ENCODE measurements at regions not wholly inside any gene's neighbourhood (a gene's known extent, or its start where the extent isn't known, plus 50 kb on each side); places are given as distances from the start of the nearest gene placed in this dataset.

DNA sequence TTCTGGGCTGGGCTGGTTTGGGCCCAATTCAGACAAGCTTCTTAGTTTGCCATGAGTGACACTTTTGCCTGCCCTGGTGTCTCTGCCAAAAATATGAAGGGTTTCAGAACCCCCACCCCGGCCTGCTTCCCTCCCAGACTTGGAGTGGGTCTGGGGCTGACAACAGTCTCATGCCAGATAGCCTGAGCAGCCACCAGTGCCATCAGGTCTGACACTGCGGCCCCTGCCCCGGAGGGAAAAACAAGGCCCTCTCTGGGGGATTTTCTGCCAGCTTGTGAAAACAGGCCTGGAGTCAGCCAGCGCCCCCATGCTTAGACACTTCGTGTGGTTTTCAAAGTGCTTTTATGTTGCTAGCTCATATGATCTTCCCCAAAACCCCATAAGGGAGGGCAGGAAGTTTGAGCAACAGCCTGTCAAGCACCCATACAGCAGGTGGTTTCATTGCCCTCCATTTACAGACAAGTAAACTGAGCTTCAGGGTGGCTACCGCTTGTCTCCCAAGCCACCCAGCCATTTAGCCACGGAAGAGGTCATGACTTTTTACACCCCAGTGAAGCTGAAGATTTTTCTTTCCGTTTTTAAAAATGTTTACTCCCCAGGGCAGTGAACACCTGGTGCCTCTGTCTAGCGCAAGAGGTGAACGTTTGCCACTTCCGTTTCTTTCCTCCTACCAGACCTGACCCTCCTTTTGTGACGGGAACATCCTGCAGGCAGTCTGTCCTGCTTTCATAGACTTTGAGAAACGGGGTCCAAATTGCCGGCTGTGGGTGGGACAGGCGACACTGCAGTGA, 300.6 kb downstream of the SEC14L1 start:
- Histone ChIP-seq H3K4me1 (ENCODE audit: control insufficient read depth, insufficient read depth, low read length) (peaks cover 31% of the 10 kb centered on the region), H3K27ac (ENCODE audit: low read depth, low read length) (no peak overlapping the region), H3K27me3 (ENCODE audit: control insufficient read depth, insufficient read depth, low read length) (no peaks in the 10 kb centered on the region), H3K4me3 (ENCODE audit: low read depth, low read length) (no peak overlapping the region), H3K9ac (ENCODE audit: low read length) (no peak overlapping the region), H3K9me3 (ENCODE audit: control insufficient read depth, insufficient read depth, low read depth, low read length) (no peaks in the 10 kb centered on the region), H3K36me3 (ENCODE audit: control insufficient read depth, insufficient read depth, low read length) (no peaks in the 10 kb centered on the region)

DNA sequence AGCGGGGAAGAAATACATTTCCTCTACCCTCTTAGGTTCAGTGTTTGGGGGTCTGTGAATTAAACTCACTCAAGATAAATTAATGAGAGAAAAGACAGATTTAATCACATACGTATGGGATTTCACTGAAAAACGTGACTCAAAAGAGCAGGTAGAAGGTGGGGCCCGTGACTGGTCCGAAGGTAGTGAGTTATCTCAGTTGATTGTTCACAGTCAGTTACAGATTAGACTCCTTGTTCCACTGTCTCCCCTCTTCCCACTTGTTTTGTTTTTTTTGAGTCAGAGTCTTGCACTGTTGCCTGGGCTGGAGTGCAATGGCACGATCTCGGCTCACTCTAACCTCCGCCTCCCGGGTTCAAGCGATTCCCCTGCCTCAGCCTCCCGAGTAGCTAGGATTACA, 301.2 kb downstream of the SEC14L1 start:
- Histone ChIP-seq H3K4me3 (ENCODE audit: low read depth, low read length) (no peak overlapping the region), H3K9ac (ENCODE audit: low read length) (no peak overlapping the region), H3K27me3 (ENCODE audit: control insufficient read depth, insufficient read depth, low read length) (no peaks in the 10 kb centered on the region), H3K4me1 (ENCODE audit: control insufficient read depth, insufficient read depth, low read length) (peaks cover 25% of the 10 kb centered on the region), H3K36me3 (ENCODE audit: control insufficient read depth, insufficient read depth, low read length) (no peaks in the 10 kb centered on the region), H3K9me3 (ENCODE audit: control insufficient read depth, insufficient read depth, low read depth, low read length) (no peaks in the 10 kb centered on the region), H3K27ac (ENCODE audit: low read depth, low read length) (no peak overlapping the region)

DNA sequence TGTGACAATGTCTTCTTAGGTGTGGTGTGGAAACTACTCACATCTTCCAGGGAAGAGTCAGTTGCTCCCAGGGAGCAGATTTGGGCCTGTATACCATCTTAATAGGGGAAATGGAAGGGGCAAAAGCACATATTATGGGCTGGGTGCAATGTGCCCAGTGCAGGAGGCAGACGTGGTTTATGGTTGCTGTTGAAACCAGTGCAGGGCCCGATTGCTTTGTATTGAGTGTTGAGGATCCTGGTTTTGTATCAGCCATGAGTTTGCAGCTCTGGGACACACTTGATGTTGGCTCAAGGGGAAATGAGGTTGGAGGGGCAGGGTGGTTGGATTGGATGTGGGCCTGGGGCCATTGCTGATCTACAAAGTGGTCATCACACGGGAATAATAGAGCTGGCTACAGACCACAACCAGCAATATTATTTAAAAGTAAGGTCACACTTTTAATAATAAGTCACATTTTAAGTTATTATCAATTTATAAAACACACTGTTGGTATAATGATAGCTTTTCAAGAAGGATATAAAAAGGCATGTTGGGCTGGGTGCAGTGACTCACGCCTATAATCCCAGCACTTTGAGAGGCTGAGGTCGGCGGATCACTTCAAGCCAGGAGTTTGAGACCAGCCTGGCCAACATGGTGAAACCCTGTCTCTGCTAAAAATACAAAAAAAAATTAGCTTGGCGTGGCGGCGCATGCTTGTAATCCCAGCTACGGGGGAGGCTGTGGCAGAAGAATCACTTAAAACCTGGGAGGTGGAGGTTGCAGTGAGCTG, 302.4 kb downstream of the SEC14L1 start:
- no peak overlapping the region for H3K9ac ChIP-seq (ENCODE audit: low read length)

DNA sequence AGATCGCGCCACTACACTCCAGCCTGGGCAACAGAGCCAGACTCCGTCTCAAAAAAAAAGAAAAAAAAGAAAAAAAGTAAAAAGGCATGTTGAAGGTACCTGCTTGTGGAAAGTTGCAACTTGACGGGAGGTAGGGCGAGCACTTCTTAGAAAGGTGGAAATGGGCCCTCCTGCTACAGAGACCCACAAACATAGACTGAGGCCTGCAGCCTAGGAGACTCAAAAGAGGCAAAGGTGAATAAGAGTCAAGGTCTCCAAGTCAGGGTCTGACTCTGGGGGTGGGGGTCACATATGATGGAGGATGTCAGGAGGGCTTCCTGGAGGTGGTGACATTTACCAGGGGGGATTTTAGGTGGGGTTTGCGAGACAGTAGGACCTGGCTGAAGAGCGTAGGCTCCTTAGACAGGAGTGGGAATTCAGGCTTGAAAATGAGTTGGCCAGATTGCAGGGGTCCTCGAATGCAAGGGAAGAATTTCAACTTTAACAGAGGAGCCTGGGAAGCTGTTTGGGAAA, 303.0 kb downstream of the SEC14L1 start:
- Histone ChIP-seq H3K9ac (ENCODE audit: low read length) (no peak overlapping the region), H3K27ac (ENCODE audit: low read depth, low read length) (no peak overlapping the region)

More for the DNA sequence above, 302.4 kb downstream of the SEC14L1 start:
- Histone ChIP-seq H3K27me3 (ENCODE audit: control insufficient read depth, insufficient read depth, low read length) (no peaks in the 10 kb centered on the region), H3K4me1 (ENCODE audit: control insufficient read depth, insufficient read depth, low read length) (peaks cover 27% of the 10 kb centered on the region; the same call in 1 of the 2 replicates), H3K36me3 (ENCODE audit: control insufficient read depth, insufficient read depth, low read length) (no peaks in the 10 kb centered on the region), H3K4me3 (ENCODE audit: low read depth, low read length) (no peak overlapping the region), H3K9me3 (ENCODE audit: control insufficient read depth, insufficient read depth, low read depth, low read length) (no peaks in the 10 kb centered on the region), H3K27ac (ENCODE audit: low read depth, low read length) (no peak overlapping the region)

DNA sequence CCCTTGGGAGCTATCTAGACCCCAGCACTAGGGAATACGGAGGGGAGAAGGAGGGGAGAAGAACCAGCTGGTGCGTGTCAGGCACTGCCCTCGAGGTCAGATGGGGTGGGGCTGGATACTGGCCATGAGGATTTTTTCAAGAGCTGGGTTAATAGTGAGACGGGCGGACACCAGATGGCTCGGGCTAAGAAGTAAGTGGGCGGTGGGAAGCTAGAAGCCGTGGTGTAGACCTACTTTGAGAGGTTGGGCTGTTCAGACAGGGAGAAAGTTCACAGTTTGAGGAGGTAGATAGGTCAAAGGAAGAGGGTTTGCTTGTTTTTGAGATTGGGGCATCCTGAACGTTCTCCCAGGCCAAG, 303.8 kb downstream of the SEC14L1 start:
- Histone ChIP-seq H3K27ac (ENCODE audit: low read depth, low read length) (no peak overlapping the region), H3K27me3 (ENCODE audit: control insufficient read depth, insufficient read depth, low read length) (no peaks in the 10 kb centered on the region), H3K4me3 (ENCODE audit: low read depth, low read length) (no peak overlapping the region), H3K9ac (ENCODE audit: low read length) (no peak overlapping the region), H3K9me3 (ENCODE audit: control insufficient read depth, insufficient read depth, low read depth, low read length) (no peaks in the 10 kb centered on the region), H3K36me3 (ENCODE audit: control insufficient read depth, insufficient read depth, low read length) (no peaks in the 10 kb centered on the region), H3K4me1 (ENCODE audit: control insufficient read depth, insufficient read depth, low read length) (peaks cover 19% of the 10 kb centered on the region)

More for the DNA sequence above, 303.0 kb downstream of the SEC14L1 start:
- peaks cover 21% of the 10 kb centered on the region; the same call in 1 of the 2 replicates for H3K4me1 ChIP-seq (ENCODE audit: control insufficient read depth, insufficient read depth, low read length)
- H3K27me3 ChIP-seq (ENCODE audit: control insufficient read depth, insufficient read depth, low read length), result no peaks in the 10 kb centered on the region
- H3K4me3 ChIP-seq (ENCODE audit: low read depth, low read length), result no peak overlapping the region
- H3K36me3 ChIP-seq (ENCODE audit: control insufficient read depth, insufficient read depth, low read length), result no peaks in the 10 kb centered on the region
- H3K9me3 ChIP-seq (ENCODE audit: control insufficient read depth, insufficient read depth, low read depth, low read length), result no peaks in the 10 kb centered on the region

DNA sequence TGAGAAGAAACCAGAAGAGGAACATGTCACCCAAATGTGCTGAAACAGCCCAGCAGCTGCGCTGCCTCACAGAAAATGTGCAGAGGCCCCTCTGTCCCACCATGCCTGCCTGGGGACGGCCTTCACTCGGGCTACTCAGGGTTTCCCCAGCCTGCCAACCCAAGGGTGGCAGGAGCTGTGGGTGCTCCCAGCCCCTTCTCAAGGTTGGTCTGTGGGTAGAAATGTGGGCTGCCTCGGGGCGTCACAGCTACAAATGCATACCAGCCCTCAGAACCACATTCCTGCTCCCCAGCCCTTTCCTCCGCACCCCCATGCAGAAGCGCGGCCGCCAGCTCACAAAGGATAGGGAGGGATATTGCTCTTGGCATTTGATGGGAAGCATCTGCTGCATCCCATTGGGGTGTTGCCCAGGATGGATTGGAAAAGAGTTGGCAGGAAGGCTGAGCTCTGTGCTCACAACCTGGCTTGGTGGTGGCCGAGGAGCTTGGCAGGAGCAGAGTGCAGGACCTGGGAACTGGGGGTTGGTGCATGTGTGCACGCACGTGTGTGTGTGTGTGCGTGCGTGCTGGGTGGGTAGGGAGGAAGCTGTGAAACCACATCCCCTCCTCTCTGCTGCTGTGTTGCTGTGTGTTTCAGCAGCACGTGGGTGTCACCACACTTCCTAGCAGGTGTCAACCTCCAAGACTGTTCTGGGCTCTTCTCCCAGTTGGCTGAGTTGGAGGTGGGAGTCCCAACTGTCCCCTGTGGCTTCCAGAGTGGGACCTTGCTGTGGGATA, 304.4 kb downstream of the SEC14L1 start:
- Histone ChIP-seq H3K9ac (ENCODE audit: low read length) (no peak overlapping the region), H3K4me1 (ENCODE audit: control insufficient read depth, insufficient read depth, low read length) (peaks cover 22% of the 10 kb centered on the region), H3K27me3 (ENCODE audit: control insufficient read depth, insufficient read depth, low read length) (no peaks in the 10 kb centered on the region), H3K36me3 (ENCODE audit: control insufficient read depth, insufficient read depth, low read length) (no peaks in the 10 kb centered on the region), H3K4me3 (ENCODE audit: low read depth, low read length) (no peak overlapping the region), H3K9me3 (ENCODE audit: control insufficient read depth, insufficient read depth, low read depth, low read length) (no peaks in the 10 kb centered on the region), H3K27ac (ENCODE audit: low read depth, low read length) (no peak overlapping the region)

DNA sequence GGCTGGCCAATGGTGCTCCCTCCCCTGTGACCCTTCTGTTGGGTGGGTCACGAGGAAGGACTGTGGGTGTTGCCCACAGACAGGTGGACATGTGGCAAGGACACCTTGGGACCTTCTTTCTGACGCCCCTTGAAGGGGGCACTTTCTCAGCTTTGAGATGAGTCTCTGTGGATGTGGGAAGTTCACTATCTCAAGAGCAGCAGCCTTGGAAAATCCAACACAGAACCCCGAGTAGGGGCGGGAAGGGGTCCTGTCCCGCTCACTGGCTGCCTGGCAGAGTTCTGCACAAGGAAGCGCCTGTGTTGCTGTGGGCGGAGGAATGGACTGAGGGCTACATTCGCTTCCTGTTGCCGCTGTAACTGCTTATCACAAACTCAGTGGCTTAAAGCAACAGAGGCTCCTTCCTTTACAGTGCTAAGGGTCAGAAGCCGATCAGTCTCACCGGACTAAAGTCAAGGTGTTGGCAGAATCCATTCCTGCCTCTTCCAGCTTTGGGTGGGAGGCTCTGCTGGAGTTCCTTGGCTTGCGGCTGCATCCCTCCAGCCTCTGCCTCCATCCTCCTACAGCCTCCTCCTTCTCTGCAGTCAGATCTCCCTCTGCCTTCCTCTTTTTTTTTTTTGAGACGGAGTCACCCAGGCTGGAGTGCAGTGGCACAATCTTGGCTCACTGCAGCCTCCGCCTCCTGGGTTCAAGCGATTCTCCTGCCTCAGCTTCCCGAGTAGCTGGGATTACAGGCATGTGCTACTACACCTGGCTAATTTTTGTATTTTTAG, 305.2 kb downstream of the SEC14L1 start:
- H3K4me3 ChIP-seq (ENCODE audit: low read depth, low read length), result no peak overlapping the region
- H3K9ac ChIP-seq (ENCODE audit: low read length), result no peak overlapping the region
- no peaks in the 10 kb centered on the region for H3K27me3 ChIP-seq (ENCODE audit: control insufficient read depth, insufficient read depth, low read length)
- H3K27ac ChIP-seq (ENCODE audit: low read depth, low read length), result no peak overlapping the region
- no peaks in the 10 kb centered on the region for H3K9me3 ChIP-seq (ENCODE audit: control insufficient read depth, insufficient read depth, low read depth, low read length)
- H3K4me1 ChIP-seq (ENCODE audit: control insufficient read depth, insufficient read depth, low read length), result peaks cover 30% of the 10 kb centered on the region
- no peaks in the 10 kb centered on the region for H3K36me3 ChIP-seq (ENCODE audit: control insufficient read depth, insufficient read depth, low read length)

DNA sequence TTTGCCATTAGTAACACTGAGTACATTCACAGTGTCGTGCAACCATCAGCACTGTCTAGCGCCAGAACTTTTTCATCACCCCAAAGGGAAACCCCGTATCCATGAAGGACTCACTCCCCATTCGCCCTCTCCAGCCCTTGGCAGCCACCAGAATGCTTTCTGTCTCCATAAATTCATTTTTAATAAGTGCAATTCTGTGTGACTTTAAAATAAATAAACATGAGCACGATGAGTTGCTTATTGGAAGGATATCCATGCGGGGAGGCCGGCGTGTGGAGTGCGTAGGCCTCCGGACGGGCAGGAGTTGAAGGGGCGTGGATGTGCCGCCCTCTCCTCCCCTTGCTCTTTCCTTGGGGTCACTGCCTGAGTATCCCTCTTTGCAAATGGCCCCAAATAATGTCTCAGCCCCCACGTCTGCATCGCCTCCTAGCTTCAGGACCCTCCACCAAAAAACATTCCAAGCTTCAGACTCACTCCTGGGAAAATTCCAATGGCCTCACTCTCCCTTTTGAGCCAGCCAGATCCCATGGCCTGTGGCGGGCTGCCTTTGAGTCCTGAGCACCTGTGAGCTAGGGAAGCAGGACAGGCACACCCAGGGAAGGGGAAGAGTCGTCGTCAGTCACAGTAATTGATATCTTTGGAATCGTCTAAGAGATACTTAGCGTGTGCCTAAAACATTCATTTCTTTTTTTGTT, 306.3 kb downstream of the SEC14L1 start:
- no peak overlapping the region for H3K9ac ChIP-seq (ENCODE audit: low read length)
- H3K36me3 ChIP-seq (ENCODE audit: control insufficient read depth, insufficient read depth, low read length), result no peaks in the 10 kb centered on the region
- no peaks in the 10 kb centered on the region for H3K9me3 ChIP-seq (ENCODE audit: control insufficient read depth, insufficient read depth, low read depth, low read length)
- no peaks in the 10 kb centered on the region for H3K27me3 ChIP-seq (ENCODE audit: control insufficient read depth, insufficient read depth, low read length)
- no peak overlapping the region for H3K4me3 ChIP-seq (ENCODE audit: low read depth, low read length)
- no peak overlapping the region for H3K27ac ChIP-seq (ENCODE audit: low read depth, low read length)
- H3K4me1 ChIP-seq (ENCODE audit: control insufficient read depth, insufficient read depth, low read length), result peaks cover 33% of the 10 kb centered on the region

DNA sequence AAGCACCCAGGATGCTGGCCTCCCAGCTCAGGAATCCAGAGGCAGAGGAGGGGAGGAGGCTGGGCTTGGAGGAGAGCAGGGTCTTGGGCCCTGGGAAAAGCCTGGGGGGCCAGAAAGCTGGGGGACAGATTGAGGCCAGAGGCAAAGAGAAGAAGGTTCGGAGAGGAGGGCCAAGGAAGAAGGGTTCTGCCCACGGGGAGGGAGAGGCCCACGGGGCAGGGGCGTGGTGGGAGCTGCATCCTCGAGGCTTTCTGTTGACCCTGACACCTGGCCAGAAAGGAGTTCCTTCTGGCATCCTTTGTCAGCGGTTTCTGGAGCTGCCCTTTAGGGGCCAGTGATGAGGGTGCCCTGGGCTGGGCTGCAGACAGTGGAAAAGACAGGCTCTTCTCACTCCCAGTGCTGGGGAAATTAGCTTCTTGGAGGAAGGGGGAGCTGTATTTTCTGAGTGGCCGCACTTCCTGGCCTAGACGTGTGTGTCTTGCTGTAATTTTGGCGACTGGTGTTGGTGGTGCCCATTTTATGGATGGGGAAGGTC, 308.7 kb downstream of the SEC14L1 start:
- no peaks in the 10 kb centered on the region for H3K9me3 ChIP-seq (ENCODE audit: control insufficient read depth, insufficient read depth, low read depth, low read length)
- no peaks in the 10 kb centered on the region for H3K27me3 ChIP-seq (ENCODE audit: control insufficient read depth, insufficient read depth, low read length)
- no peak overlapping the region for H3K9ac ChIP-seq (ENCODE audit: low read length)
- H3K27ac ChIP-seq (ENCODE audit: low read depth, low read length), result no peak overlapping the region
- peaks cover 52% of the 10 kb centered on the region for H3K4me1 ChIP-seq (ENCODE audit: control insufficient read depth, insufficient read depth, low read length)
- no peaks in the 10 kb centered on the region for H3K36me3 ChIP-seq (ENCODE audit: control insufficient read depth, insufficient read depth, low read length)
- peak overlapping the region; percentile 1; the same call in 1 of the 2 replicates for H3K4me3 ChIP-seq (ENCODE audit: low read depth, low read length)
